ENCODE measurements at regions not wholly inside any gene's neighbourhood (a gene's known extent, or its start where the extent isn't known, plus 50 kb on each side); places are given as distances from the start of the nearest gene placed in this dataset.

- CTCF ChIA-PET: interaction anchor here (2.5 kb wide), 1 partner anchor 259 kb away, joined by 10 read pairs; no protein-coding TSS in a partner anchor
- Histone ChIP-seq H3K9me3 (replicated peaks; ENCODE audit: control insufficient read depth, insufficient read depth, low read length) (no peaks in the 10 kb centered on the region), H3K9me1 (replicated peaks; ENCODE audit: control insufficient read depth, extremely low read depth, insufficient read depth, low read length) (no peaks in the 10 kb centered on the region), H3K27me3 (ENCODE audit: control insufficient read depth in 2 of 2, insufficient read depth in 2 of 2, low read length in 2 of 2) (no peaks in the 10 kb centered on the region), H3K79me2 (ENCODE audit: control insufficient read depth, insufficient read depth, low read length) (no peaks in the 10 kb centered on the region), H4K20me1 (replicated peaks; ENCODE audit: control insufficient read depth, extremely low read depth, insufficient read depth, low read length) (no peaks in the 10 kb centered on the region), H3K4me3 (replicated peaks in 1 of 3; ENCODE audit: insufficient read depth in 1 of 3, low read depth in 1 of 3, low read length in 3 of 3) (no peak overlapping the region), H3K27ac (ENCODE audit: insufficient read depth, low read depth, low read length) (no peak overlapping the region), H3K4me1 (ENCODE audit: control insufficient read depth, extremely low read depth, insufficient read depth, low read length) (no peaks in the 10 kb centered on the region), H3K9ac (replicated peaks; ENCODE audit: extremely low read depth, insufficient read depth, low read length) (no peak overlapping the region), H3K36me3 (ENCODE audit: control insufficient read depth in 2 of 2, extremely low read depth in 1 of 2, insufficient read depth in 2 of 2, low read length in 2 of 2) (no peaks in the 10 kb centered on the region), H2AFZ (ENCODE audit: low read depth, low read length) (no peak overlapping the region), H3K4me2 (ENCODE audit: insufficient read depth, low read length) (no peak overlapping the region)
- intact Hi-C loops (cut with micrococcal nuclease) (loop anchor here (10.0 kb wide), 2 partner anchors 125 to 335 kb away; no protein-coding TSS in a partner anchor), dilution Hi-C loops (cut with MboI; ENCODE audit: extremely low pct_ligation_motif_present, low sequenced_read_pairs) (no loop called here)
- POLR2A ChIA-PET: no interaction called here
- TF ChIP-seq JUN (IDR thresholded peaks at IDR 0.05; ENCODE audit: borderline replicate concordance, insufficient read depth, insufficient read length, low read depth) (no peak), GATA2 (IDR thresholded peaks at IDR 0.05; ENCODE audit: insufficient read depth, insufficient read length, low read depth, low read length) (no peak), POLR2AphosphoS5 (IDR thresholded peaks at IDR 0.05; ENCODE audit: insufficient read depth, low read depth, low read length) (no peak), MAX (IDR thresholded peaks at IDR 0.05; ENCODE audit: insufficient read depth, insufficient read length) (no peak), EZH2 (IDR thresholded peaks at IDR 0.05; ENCODE audit: borderline replicate concordance, low read depth, low read length, severe bottlenecking) (no peak), MYC (IDR thresholded peaks at IDR 0.05; ENCODE audit: low read depth, low read length) (no peak), FOS (IDR thresholded peaks at IDR 0.05; ENCODE audit: borderline replicate concordance, insufficient read depth, low read length) (no peak), POLR2A (IDR thresholded peaks at IDR 0.05; ENCODE audit: low read depth, low read length) (no peak), CTCF (IDR thresholded peaks at IDR 0.05; ENCODE audit: extremely low read depth in 1 of 2, insufficient read depth in 1 of 2, low read depth in 1 of 2, low read length in 2 of 2) (no peak)
- BruUV-seq (replicated peaks): no TSS peak
- FAIRE-seq (no peak), DNase-seq (ENCODE audit: low read depth, low spot score) (no peak)
Observed at GRCh38 chr9:32709871-32710270, 73.5 kb upstream of the TMEM215 start.
